ENCODE measurements at regions not wholly inside any gene's neighbourhood (a gene's known extent, or its start where the extent isn't known, plus 50 kb on each side); places are given as distances from the start of the nearest gene placed in this dataset.
A peak's percentile ranks its signal among the peaks of the same experiment; 100 is the strongest.

- no peaks in the 10 kb centered on the region for H3K9me3 ChIP-seq
- no peak for DNase-seq
- no peak overlapping the region for H3K4me3 ChIP-seq
- peaks cover 0 to 23% (median 17%) of the 10 kb centered on the region in 4 donors for H3K4me1 ChIP-seq
- no peaks in the 10 kb centered on the region for H3K27me3 ChIP-seq
- 97 to 100% methylated on average over 1 of the region's 1 CpG for WGBS, 2 donors
- no peak overlapping the region for H3K27ac ChIP-seq
- intact Hi-C loops (cut with DNase I): no loop called here
- no peak for TF ChIP-seq CTCF (IDR thresholded peaks at IDR 0.05)
- TF ChIP-seq POLR2AphosphoS5 (IDR thresholded peaks at IDR 0.05): no peak
- no peak for TF ChIP-seq EP300 (IDR thresholded peaks at IDR 0.05)
- TF ChIP-seq POLR2A (IDR thresholded peaks at IDR 0.05): no peak
- no peaks in the 10 kb centered on the region for H3K36me3 ChIP-seq
Observed at GRCh38 chr7:91564101-91564500, 299.9 kb downstream of the FZD1 start.

- intact Hi-C loops (cut with DNase I): no loop called here
- TF ChIP-seq POLR2A (IDR thresholded peaks at IDR 0.05): no peak
Observed at GRCh38 chr7:91564541-91564940, 300.3 kb downstream of the FZD1 start.

GRCh38 chr7:91565499-91566401 lies 301.5 kb downstream of the FZD1 start:
- no peaks in the 10 kb centered on the region for H3K36me3 ChIP-seq
- H3K4me3 ChIP-seq: no peak overlapping the region
- H3K9me3 ChIP-seq: no peaks in the 10 kb centered on the region
- intact Hi-C loops (cut with DNase I): no loop called here
- H3K27me3 ChIP-seq: no peaks in the 10 kb centered on the region
- peaks cover 0 to 35% (median 29%) of the 10 kb centered on the region in 4 donors for H3K4me1 ChIP-seq
- H3K27ac ChIP-seq: peak overlapping the region in 3 of 4 donors; percentile 29 to 44 (median 42)
- WGBS, 2 donors: 67 to 78% methylated on average over 13 of the region's 13 CpGs
- TF ChIP-seq EP300 (IDR thresholded peaks at IDR 0.05) (no peak), POLR2AphosphoS5 (IDR thresholded peaks at IDR 0.05) (no peak), POLR2A (IDR thresholded peaks at IDR 0.05) (no peak), CTCF (IDR thresholded peaks at IDR 0.05) (no peak)
- DNase-seq: no peak

More at GRCh38 chr7:91564541-91564940, 300.3 kb downstream of the FZD1 start:
- no peak overlapping the region for H3K4me3 ChIP-seq
- H3K9me3 ChIP-seq: no peaks in the 10 kb centered on the region
- H3K27ac ChIP-seq: no peak overlapping the region
- H3K27me3 ChIP-seq: no peaks in the 10 kb centered on the region
- peaks cover 0 to 23% (median 17%) of the 10 kb centered on the region in 4 donors for H3K4me1 ChIP-seq
- no peak for DNase-seq
- 77 to 92% methylated on average over 1 of the region's 1 CpG for WGBS, 2 donors
- H3K36me3 ChIP-seq: no peaks in the 10 kb centered on the region

- no peak overlapping the region for H3K4me3 ChIP-seq
- DNase-seq: no peak
- peaks cover 0 to 36% (median 31%) of the 10 kb centered on the region in 4 donors for H3K4me1 ChIP-seq
- WGBS, 2 donors: 87 to 91% methylated on average over 3 of the region's 3 CpGs
- intact Hi-C loops (cut with DNase I): no loop called here
- no peaks in the 10 kb centered on the region for H3K27me3 ChIP-seq
- H3K27ac ChIP-seq: peak overlapping the region in 2 of 4 donors; percentile 42 to 44
- H3K9me3 ChIP-seq: no peaks in the 10 kb centered on the region
- no peaks in the 10 kb centered on the region for H3K36me3 ChIP-seq
- TF ChIP-seq EP300 (IDR thresholded peaks at IDR 0.05) (no peak), CTCF (IDR thresholded peaks at IDR 0.05) (no peak), POLR2A (IDR thresholded peaks at IDR 0.05) (no peak), POLR2AphosphoS5 (IDR thresholded peaks at IDR 0.05) (no peak)
Observed at GRCh38 chr7:91566402-91566732, 302.1 kb downstream of the FZD1 start.

GRCh38 chr7:91567081-91568012 lies 303.1 kb downstream of the FZD1 start:
- peaks cover 0 to 36% (median 31%) of the 10 kb centered on the region in 4 donors for H3K4me1 ChIP-seq
- intact Hi-C loops (cut with DNase I): no loop called here
- H3K27me3 ChIP-seq: no peaks in the 10 kb centered on the region

More at GRCh38 chr7:91567081-91568012, 303.1 kb downstream of the FZD1 start:
- WGBS, 2 donors: 70 to 72% methylated on average over 7 of the region's 7 CpGs
- Histone ChIP-seq H3K27ac (peak overlapping the region in 2 of 4 donors; percentile 3 to 5), H3K36me3 (no peaks in the 10 kb centered on the region), H3K4me3 (no peak overlapping the region), H3K9me3 (no peaks in the 10 kb centered on the region)
- TF ChIP-seq EP300 (IDR thresholded peaks at IDR 0.05) (no peak), POLR2AphosphoS5 (IDR thresholded peaks at IDR 0.05) (no peak), POLR2A (IDR thresholded peaks at IDR 0.05) (no peak), CTCF (IDR thresholded peaks at IDR 0.05) (no peak)
- DNase-seq: no peak
